ENCODE measurements at regions not wholly inside any gene's neighbourhood (a gene's known extent, or its start where the extent isn't known, plus 50 kb on each side); places are given as distances from the start of the nearest gene placed in this dataset.

- Histone ChIP-seq H3K27me3 (ENCODE audit: control insufficient read depth in 3 of 3, insufficient read depth in 3 of 3, low read length in 3 of 3) (no peaks in the 10 kb centered on the region), H3K9me3 (ENCODE audit: control insufficient read depth in 3 of 3, low read length in 3 of 3) (no peaks in the 10 kb centered on the region), H3K4me1 (ENCODE audit: control insufficient read depth in 3 of 3, insufficient read depth in 3 of 3, low read length in 3 of 3) (no peaks in the 10 kb centered on the region), H3K27ac (ENCODE audit: low read depth, low read length) (no peak overlapping the region), H3K36me3 (ENCODE audit: control insufficient read depth in 3 of 3, insufficient read depth in 3 of 3, low read length in 3 of 3) (no peaks in the 10 kb centered on the region), H3K9ac (ENCODE audit: low read depth in 1 of 3, low read length in 3 of 3) (no peak overlapping the region), H3K4me3 (ENCODE audit: low read length in 3 of 3) (no peak overlapping the region)
Measured at GRCh38 chr6:66423047-66423446, 716.0 kb upstream of the EYS start.

- Histone ChIP-seq H3K9me3 (ENCODE audit: control insufficient read depth in 3 of 3, low read length in 3 of 3) (no peaks in the 10 kb centered on the region), H3K36me3 (ENCODE audit: control insufficient read depth in 3 of 3, insufficient read depth in 3 of 3, low read length in 3 of 3) (no peaks in the 10 kb centered on the region), H3K9ac (ENCODE audit: low read depth in 1 of 3, low read length in 3 of 3) (no peak overlapping the region), H3K4me3 (ENCODE audit: low read length in 3 of 3) (no peak overlapping the region), H3K27me3 (ENCODE audit: control insufficient read depth in 3 of 3, insufficient read depth in 3 of 3, low read length in 3 of 3) (no peaks in the 10 kb centered on the region), H3K27ac (ENCODE audit: low read depth, low read length) (no peak overlapping the region), H3K4me1 (ENCODE audit: control insufficient read depth in 3 of 3, insufficient read depth in 3 of 3, low read length in 3 of 3) (no peaks in the 10 kb centered on the region)
Measured at GRCh38 chr6:66421570-66421969, 714.5 kb upstream of the EYS start.

- Histone ChIP-seq H3K9me3 (ENCODE audit: control insufficient read depth in 3 of 3, low read length in 3 of 3) (no peaks in the 10 kb centered on the region), H3K9ac (ENCODE audit: low read depth in 1 of 3, low read length in 3 of 3) (no peak overlapping the region), H3K4me3 (ENCODE audit: low read length in 3 of 3) (no peak overlapping the region), H3K4me1 (ENCODE audit: control insufficient read depth in 3 of 3, insufficient read depth in 3 of 3, low read length in 3 of 3) (no peaks in the 10 kb centered on the region), H3K36me3 (ENCODE audit: control insufficient read depth in 3 of 3, insufficient read depth in 3 of 3, low read length in 3 of 3) (no peaks in the 10 kb centered on the region), H3K27me3 (ENCODE audit: control insufficient read depth in 3 of 3, insufficient read depth in 3 of 3, low read length in 3 of 3) (no peaks in the 10 kb centered on the region), H3K27ac (ENCODE audit: low read depth, low read length) (no peak overlapping the region)
Measured at GRCh38 chr6:66418906-66419305, 711.9 kb upstream of the EYS start.

GRCh38 chr6:66403966-66404365 is 696.9 kb upstream of the EYS start:
- Histone ChIP-seq H3K9me3 (ENCODE audit: control insufficient read depth in 3 of 3, low read length in 3 of 3) (no peaks in the 10 kb centered on the region), H3K36me3 (ENCODE audit: control insufficient read depth in 3 of 3, insufficient read depth in 3 of 3, low read length in 3 of 3) (no peaks in the 10 kb centered on the region), H3K9ac (ENCODE audit: low read depth in 1 of 3, low read length in 3 of 3) (no peak overlapping the region), H3K27ac (ENCODE audit: low read depth, low read length) (no peak overlapping the region), H3K27me3 (ENCODE audit: control insufficient read depth in 3 of 3, insufficient read depth in 3 of 3, low read length in 3 of 3) (no peaks in the 10 kb centered on the region), H3K4me1 (ENCODE audit: control insufficient read depth in 3 of 3, insufficient read depth in 3 of 3, low read length in 3 of 3) (no peaks in the 10 kb centered on the region), H3K4me3 (ENCODE audit: low read length in 3 of 3) (no peak overlapping the region)

GRCh38 chr6:66402873-66403272 is 695.8 kb upstream of the EYS start:
- Histone ChIP-seq H3K4me3 (ENCODE audit: low read length in 3 of 3) (no peak overlapping the region), H3K4me1 (ENCODE audit: control insufficient read depth in 3 of 3, insufficient read depth in 3 of 3, low read length in 3 of 3) (no peaks in the 10 kb centered on the region), H3K27ac (ENCODE audit: low read depth, low read length) (no peak overlapping the region), H3K9me3 (ENCODE audit: control insufficient read depth in 3 of 3, low read length in 3 of 3) (no peaks in the 10 kb centered on the region), H3K36me3 (ENCODE audit: control insufficient read depth in 3 of 3, insufficient read depth in 3 of 3, low read length in 3 of 3) (no peaks in the 10 kb centered on the region), H3K9ac (ENCODE audit: low read depth in 1 of 3, low read length in 3 of 3) (no peak overlapping the region), H3K27me3 (ENCODE audit: control insufficient read depth in 3 of 3, insufficient read depth in 3 of 3, low read length in 3 of 3) (no peaks in the 10 kb centered on the region)

- no peaks in the 10 kb centered on the region for H3K9me3 ChIP-seq (ENCODE audit: control insufficient read depth in 3 of 3, low read length in 3 of 3)
- no peak overlapping the region for H3K4me3 ChIP-seq (ENCODE audit: low read length in 3 of 3)
- H3K4me1 ChIP-seq (ENCODE audit: control insufficient read depth in 3 of 3, insufficient read depth in 3 of 3, low read length in 3 of 3), result no peaks in the 10 kb centered on the region
- H3K36me3 ChIP-seq (ENCODE audit: control insufficient read depth in 3 of 3, insufficient read depth in 3 of 3, low read length in 3 of 3), result no peaks in the 10 kb centered on the region
- no peak overlapping the region for H3K27ac ChIP-seq (ENCODE audit: low read depth, low read length)
- H3K9ac ChIP-seq (ENCODE audit: low read depth in 1 of 3, low read length in 3 of 3), result no peak overlapping the region
- H3K27me3 ChIP-seq (ENCODE audit: control insufficient read depth in 3 of 3, insufficient read depth in 3 of 3, low read length in 3 of 3), result no peaks in the 10 kb centered on the region
Measured at GRCh38 chr6:66396549-66396948, 689.5 kb upstream of the EYS start.

- Histone ChIP-seq H3K36me3 (ENCODE audit: control insufficient read depth in 3 of 3, insufficient read depth in 3 of 3, low read length in 3 of 3) (no peaks in the 10 kb centered on the region), H3K9me3 (ENCODE audit: control insufficient read depth in 3 of 3, low read length in 3 of 3) (no peaks in the 10 kb centered on the region), H3K27me3 (ENCODE audit: control insufficient read depth in 3 of 3, insufficient read depth in 3 of 3, low read length in 3 of 3) (no peaks in the 10 kb centered on the region), H3K27ac (ENCODE audit: low read depth, low read length) (no peak overlapping the region), H3K9ac (ENCODE audit: low read depth in 1 of 3, low read length in 3 of 3) (no peak overlapping the region), H3K4me1 (ENCODE audit: control insufficient read depth in 3 of 3, insufficient read depth in 3 of 3, low read length in 3 of 3) (no peaks in the 10 kb centered on the region), H3K4me3 (ENCODE audit: low read length in 3 of 3) (no peak overlapping the region)
Measured at GRCh38 chr6:66396145-66396544, 689.1 kb upstream of the EYS start.

GRCh38 chr6:66390393-66390792 is 683.4 kb upstream of the EYS start:
- no peak overlapping the region for H3K4me3 ChIP-seq (ENCODE audit: low read length in 3 of 3)
- no peaks in the 10 kb centered on the region for H3K36me3 ChIP-seq (ENCODE audit: control insufficient read depth in 3 of 3, insufficient read depth in 3 of 3, low read length in 3 of 3)
- no peak overlapping the region for H3K27ac ChIP-seq (ENCODE audit: low read depth, low read length)
- no peaks in the 10 kb centered on the region for H3K4me1 ChIP-seq (ENCODE audit: control insufficient read depth in 3 of 3, insufficient read depth in 3 of 3, low read length in 3 of 3)
- H3K9me3 ChIP-seq (ENCODE audit: control insufficient read depth in 3 of 3, low read length in 3 of 3), result no peaks in the 10 kb centered on the region
- H3K9ac ChIP-seq (ENCODE audit: low read depth in 1 of 3, low read length in 3 of 3), result no peak overlapping the region
- H3K27me3 ChIP-seq (ENCODE audit: control insufficient read depth in 3 of 3, insufficient read depth in 3 of 3, low read length in 3 of 3), result no peaks in the 10 kb centered on the region

GRCh38 chr6:66376001-66376400 is 669.0 kb upstream of the EYS start:
- Histone ChIP-seq H3K36me3 (ENCODE audit: control insufficient read depth in 3 of 3, insufficient read depth in 3 of 3, low read length in 3 of 3) (no peaks in the 10 kb centered on the region), H3K27ac (ENCODE audit: low read depth, low read length) (no peak overlapping the region), H3K4me1 (ENCODE audit: control insufficient read depth in 3 of 3, insufficient read depth in 3 of 3, low read length in 3 of 3) (no peaks in the 10 kb centered on the region), H3K9me3 (ENCODE audit: control insufficient read depth in 3 of 3, low read length in 3 of 3) (no peaks in the 10 kb centered on the region), H3K4me3 (ENCODE audit: low read length in 3 of 3) (no peak overlapping the region), H3K9ac (ENCODE audit: low read depth in 1 of 3, low read length in 3 of 3) (no peak overlapping the region), H3K27me3 (ENCODE audit: control insufficient read depth in 3 of 3, insufficient read depth in 3 of 3, low read length in 3 of 3) (no peaks in the 10 kb centered on the region)

GRCh38 chr6:66369407-66369806 is 662.4 kb upstream of the EYS start:
- Histone ChIP-seq H3K27me3 (ENCODE audit: control insufficient read depth in 3 of 3, insufficient read depth in 3 of 3, low read length in 3 of 3) (no peaks in the 10 kb centered on the region), H3K27ac (ENCODE audit: low read depth, low read length) (no peak overlapping the region), H3K9me3 (ENCODE audit: control insufficient read depth in 3 of 3, low read length in 3 of 3) (no peaks in the 10 kb centered on the region), H3K9ac (ENCODE audit: low read depth in 1 of 3, low read length in 3 of 3) (no peak overlapping the region), H3K4me1 (ENCODE audit: control insufficient read depth in 3 of 3, insufficient read depth in 3 of 3, low read length in 3 of 3) (no peaks in the 10 kb centered on the region), H3K4me3 (ENCODE audit: low read length in 3 of 3) (no peak overlapping the region), H3K36me3 (ENCODE audit: control insufficient read depth in 3 of 3, insufficient read depth in 3 of 3, low read length in 3 of 3) (no peaks in the 10 kb centered on the region)

GRCh38 chr6:66362888-66363287 is 655.9 kb upstream of the EYS start:
- Histone ChIP-seq H3K27ac (ENCODE audit: low read depth, low read length) (no peak overlapping the region), H3K9me3 (ENCODE audit: control insufficient read depth in 3 of 3, low read length in 3 of 3) (no peaks in the 10 kb centered on the region), H3K36me3 (ENCODE audit: control insufficient read depth in 3 of 3, insufficient read depth in 3 of 3, low read length in 3 of 3) (no peaks in the 10 kb centered on the region), H3K4me3 (ENCODE audit: low read length in 3 of 3) (no peak overlapping the region), H3K27me3 (ENCODE audit: control insufficient read depth in 3 of 3, insufficient read depth in 3 of 3, low read length in 3 of 3) (no peaks in the 10 kb centered on the region), H3K9ac (ENCODE audit: low read depth in 1 of 3, low read length in 3 of 3) (no peak overlapping the region), H3K4me1 (ENCODE audit: control insufficient read depth in 3 of 3, insufficient read depth in 3 of 3, low read length in 3 of 3) (no peaks in the 10 kb centered on the region)
